ENCODE measurements at regions not wholly inside any gene's neighbourhood (a gene's known extent, or its start where the extent isn't known, plus 50 kb on each side); places are given as distances from the start of the nearest gene placed in this dataset.

DNA sequence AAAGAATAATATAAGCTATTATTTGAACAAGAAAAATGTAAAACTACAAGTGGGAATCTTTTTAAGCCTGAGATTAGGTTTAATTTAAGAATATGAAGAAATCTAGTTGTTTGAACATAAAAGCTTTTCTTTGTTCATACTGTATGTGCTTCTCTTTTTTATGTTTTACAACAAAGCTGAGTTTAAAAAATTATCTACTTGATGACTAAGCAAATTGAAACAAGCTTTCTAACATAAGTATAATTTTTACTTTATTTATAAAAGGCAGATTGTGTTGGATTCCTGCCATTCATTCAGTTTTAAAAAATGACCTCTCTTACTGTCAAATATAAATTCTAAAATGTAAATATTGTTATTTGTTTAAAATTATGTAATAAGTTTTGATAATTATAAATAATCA, 958.2 kb downstream of the DNAJB9 start:
- TF ChIP-seq POLR2A (IDR thresholded peaks at IDR 0.05) (no peak), EP300 (IDR thresholded peaks at IDR 0.05) (no peak)
- TF ChIP-seq, protein P1, sequence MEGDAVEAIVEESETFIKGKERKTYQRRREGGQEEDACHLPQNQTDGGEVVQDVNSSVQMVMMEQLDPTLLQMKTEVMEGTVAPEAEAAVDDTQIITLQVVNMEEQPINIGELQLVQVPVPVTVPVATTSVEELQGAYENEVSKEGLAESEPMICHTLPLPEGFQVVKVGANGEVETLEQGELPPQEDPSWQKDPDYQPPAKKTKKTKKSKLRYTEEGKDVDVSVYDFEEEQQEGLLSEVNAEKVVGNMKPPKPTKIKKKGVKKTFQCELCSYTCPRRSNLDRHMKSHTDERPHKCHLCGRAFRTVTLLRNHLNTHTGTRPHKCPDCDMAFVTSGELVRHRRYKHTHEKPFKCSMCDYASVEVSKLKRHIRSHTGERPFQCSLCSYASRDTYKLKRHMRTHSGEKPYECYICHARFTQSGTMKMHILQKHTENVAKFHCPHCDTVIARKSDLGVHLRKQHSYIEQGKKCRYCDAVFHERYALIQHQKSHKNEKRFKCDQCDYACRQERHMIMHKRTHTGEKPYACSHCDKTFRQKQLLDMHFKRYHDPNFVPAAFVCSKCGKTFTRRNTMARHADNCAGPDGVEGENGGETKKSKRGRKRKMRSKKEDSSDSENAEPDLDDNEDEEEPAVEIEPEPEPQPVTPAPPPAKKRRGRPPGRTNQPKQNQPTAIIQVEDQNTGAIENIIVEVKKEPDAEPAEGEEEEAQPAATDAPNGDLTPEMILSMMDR (IDR thresholded peaks at IDR 0.05) = no peak
- Histone ChIP-seq H3K27me3 (no peaks in the 10 kb centered on the region), H3K4me3 (no peak overlapping the region), H3K9me3 (no peaks in the 10 kb centered on the region), H3K36me3 (no peaks in the 10 kb centered on the region), H3K4me1 (no peaks in the 10 kb centered on the region), H3K27ac (no peak overlapping the region)
- no peak for DNase-seq (ENCODE audit: low spot score in 2 of 2)

DNA sequence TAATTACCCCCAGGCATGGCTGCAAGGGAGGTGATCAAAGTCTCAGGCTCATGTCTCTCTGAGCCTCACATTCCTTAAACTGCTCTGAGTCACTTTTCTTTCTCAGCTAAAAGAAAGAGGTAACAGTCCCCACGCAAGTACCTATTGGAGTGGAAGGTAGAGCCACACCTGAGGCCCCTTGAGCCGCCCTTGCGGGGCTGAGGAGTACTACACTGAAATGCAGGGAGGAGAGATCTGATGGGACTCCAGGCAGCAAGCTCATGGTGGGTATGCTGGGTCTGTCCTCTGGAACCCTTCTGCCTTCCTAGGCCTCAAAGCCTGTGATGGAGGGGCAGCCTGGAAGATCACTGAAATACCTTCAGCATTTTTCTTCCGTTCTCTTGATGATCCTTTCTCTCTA, 960.0 kb downstream of the DNAJB9 start:
- Histone ChIP-seq H3K4me1 (no peaks in the 10 kb centered on the region), H3K27ac (no peak overlapping the region), H3K36me3 (no peaks in the 10 kb centered on the region), H3K27me3 (no peaks in the 10 kb centered on the region), H3K9me3 (no peaks in the 10 kb centered on the region), H3K4me3 (no peak overlapping the region)
- DNase-seq (ENCODE audit: low spot score in 2 of 2) = no peak
- TF ChIP-seq POLR2A (IDR thresholded peaks at IDR 0.05) = no peak
- TF ChIP-seq, protein P1 (IDR thresholded peaks at IDR 0.05) = no peak
- TF ChIP-seq EP300 (IDR thresholded peaks at IDR 0.05) = no peak
- 94 to 98% methylated on average over 4 of the region's 4 CpGs for WGBS, 2 donors

DNA sequence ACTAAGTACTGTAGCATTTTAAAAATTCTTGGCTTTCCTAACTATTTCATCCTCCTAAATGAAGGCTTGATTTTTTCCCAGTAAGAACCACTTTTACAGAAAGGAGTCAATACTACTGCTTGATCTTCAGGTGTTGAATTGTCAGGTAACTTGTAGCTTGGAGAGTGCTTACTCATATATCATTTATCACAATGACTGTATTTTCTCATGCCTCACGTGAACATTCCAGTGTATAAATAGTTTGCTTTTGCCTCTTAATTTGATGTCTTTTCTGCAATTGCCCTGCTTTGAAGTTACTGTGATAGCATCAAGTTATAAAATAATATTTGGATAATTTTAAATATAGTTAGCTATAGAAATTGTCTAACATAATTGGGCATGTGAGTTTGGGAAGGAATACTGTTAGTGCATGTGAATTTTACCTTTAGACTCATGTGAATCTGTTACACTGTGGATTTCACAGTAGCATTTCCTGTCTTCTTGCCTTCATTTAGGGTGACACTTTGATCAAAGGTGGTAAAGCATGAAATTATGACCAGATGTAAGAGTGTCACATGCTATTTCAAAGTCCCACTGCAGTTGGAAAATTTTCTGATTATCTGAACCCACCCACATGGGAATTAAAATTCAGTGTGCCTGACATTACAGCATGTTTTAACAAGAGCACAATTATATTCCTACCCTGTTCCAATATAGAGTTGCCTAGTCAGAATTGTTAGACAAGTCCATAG, 962.8 kb downstream of the DNAJB9 start:
- H3K4me3 ChIP-seq = no peak overlapping the region
- no peak overlapping the region for H3K27ac ChIP-seq
- no peaks in the 10 kb centered on the region for H3K9me3 ChIP-seq
- TF ChIP-seq EP300 (IDR thresholded peaks at IDR 0.05) (no peak), POLR2A (IDR thresholded peaks at IDR 0.05) (no peak)
- TF ChIP-seq, protein P1 (IDR thresholded peaks at IDR 0.05) = no peak
- no peaks in the 10 kb centered on the region for H3K4me1 ChIP-seq
- H3K36me3 ChIP-seq = no peaks in the 10 kb centered on the region
- WGBS, 2 donors = 35 to 53% methylated on average over 1 of the region's 1 CpG
- DNase-seq (ENCODE audit: low spot score in 2 of 2) = no peak
- H3K27me3 ChIP-seq = no peaks in the 10 kb centered on the region

DNA sequence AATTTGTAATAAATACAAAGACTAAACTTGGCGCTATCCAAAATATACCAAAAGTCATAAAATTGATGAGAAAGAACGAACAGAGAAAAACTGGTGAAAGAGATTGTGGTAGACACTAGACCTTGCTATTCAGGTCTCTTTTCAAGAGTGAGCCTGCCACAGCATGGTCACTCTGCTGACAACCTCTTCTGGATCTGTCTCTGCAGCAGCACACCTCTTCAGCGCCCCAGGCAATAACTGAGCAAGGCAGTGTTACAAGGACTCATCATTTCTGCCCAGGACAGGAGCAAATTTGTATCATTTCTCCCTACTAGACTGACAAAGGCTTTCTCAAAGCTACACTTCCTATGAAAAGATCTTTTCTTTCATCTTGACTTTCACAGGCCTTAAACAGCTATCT, 976.0 kb downstream of the DNAJB9 start:
- WGBS, 2 donors = 54 to 59% methylated on average over 3 of the region's 3 CpGs

DNA sequence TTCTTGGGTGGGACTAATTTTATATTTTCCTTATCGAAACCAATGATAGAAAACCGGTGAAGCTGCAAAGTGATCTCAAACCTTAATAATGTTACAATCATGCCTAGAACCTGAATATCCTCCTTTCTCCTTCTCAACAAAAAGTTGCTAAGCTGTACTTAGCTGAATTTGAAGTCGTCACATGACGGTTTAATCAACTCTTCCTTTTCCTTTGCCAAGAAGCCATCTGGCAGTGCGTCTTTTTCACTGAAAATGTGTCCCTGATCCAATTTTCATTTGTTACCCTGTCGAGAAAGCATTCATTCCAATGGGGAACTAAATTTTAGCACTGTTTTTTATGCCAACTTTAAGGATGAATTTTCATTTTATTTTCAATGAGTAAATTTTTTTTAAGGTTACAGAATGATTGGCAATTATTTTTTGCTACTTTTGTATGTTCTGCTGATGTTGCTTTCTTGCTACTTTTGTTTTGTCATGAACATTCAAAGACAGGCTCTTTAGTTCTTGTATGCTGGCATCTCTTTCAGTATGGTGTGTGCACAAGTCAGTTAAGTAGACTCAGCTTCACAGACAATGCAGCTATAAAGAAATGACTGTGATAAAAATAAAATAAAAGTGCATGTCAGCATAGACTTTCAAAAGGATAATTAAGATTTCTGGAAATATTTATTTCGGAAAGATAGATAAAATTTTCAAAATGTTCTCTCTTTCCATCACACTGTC, 980.0 kb downstream of the DNAJB9 start:
- Histone ChIP-seq H3K9me3 (peaks cover 0 to 4% (median 0%) of the 10 kb centered on the region in 4 donors), H3K4me3 (no peak overlapping the region), H3K27me3 (no peaks in the 10 kb centered on the region), H3K27ac (no peak overlapping the region), H3K4me1 (no peaks in the 10 kb centered on the region), H3K36me3 (no peaks in the 10 kb centered on the region)
- DNase-seq (ENCODE audit: low spot score in 2 of 2) = no peak
- TF ChIP-seq EP300 (IDR thresholded peaks at IDR 0.05) (no peak), POLR2A (IDR thresholded peaks at IDR 0.05) (no peak)
- TF ChIP-seq, protein P1 (IDR thresholded peaks at IDR 0.05) = no peak
- 44 to 46% methylated on average over 7 of the region's 7 CpGs for WGBS, 2 donors

More for the DNA sequence above, 976.0 kb downstream of the DNAJB9 start:
- Histone ChIP-seq H3K4me3 (no peak overlapping the region), H3K4me1 (no peaks in the 10 kb centered on the region), H3K36me3 (no peaks in the 10 kb centered on the region), H3K9me3 (no peaks in the 10 kb centered on the region), H3K27me3 (no peaks in the 10 kb centered on the region), H3K27ac (no peak overlapping the region)
- TF ChIP-seq POLR2A (IDR thresholded peaks at IDR 0.05) (no peak), EP300 (IDR thresholded peaks at IDR 0.05) (no peak)
- TF ChIP-seq, protein P1 (IDR thresholded peaks at IDR 0.05) = no peak
- DNase-seq (ENCODE audit: low spot score in 2 of 2) = no peak
